DMS53 (cell line): ENCODE measurements at regions not wholly inside any gene's neighbourhood (a gene's known extent, or its start where the extent isn't known, plus 50 kb on each side); places are given as distances from the start of the nearest gene placed in this dataset.
"Not testable (repeated sequence)": the region's sequence is repeated elsewhere in the genome, so short reads cannot be mapped to it uniquely, and the experiment has no call there.

Experiments used
- DNase-seq: peaks from one replicate; lab custom pipeline; 2025; lab: John Stamatoyannopoulos, UW

GRCh38 chr6:125431971-125432370, 130.2 kb upstream of the HDDC2 start:
- DNase-seq, result no peak

GRCh38 chr6:125432963-125433362, 131.2 kb upstream of the HDDC2 start:
- DNase-seq, result no peak

- no peak for DNase-seq
Measured at GRCh38 chr6:125434760-125435159, 133.0 kb upstream of the HDDC2 start.

GRCh38 chr6:125439512-125439911, 137.7 kb upstream of the HDDC2 start:
- no peak for DNase-seq

- DNase-seq, result no peak
Measured at GRCh38 chr6:125444006-125444923, 142.5 kb upstream of the HDDC2 start.

GRCh38 chr6:125445054-125445453, 143.3 kb upstream of the HDDC2 start:
- no peak for DNase-seq

- DNase-seq, result no peak
Measured at GRCh38 chr6:125446011-125446410, 144.2 kb upstream of the HDDC2 start.

- DNase-seq, result no peak
Measured at GRCh38 chr6:125451750-125452149, 150.0 kb upstream of the HDDC2 start.

- DNase-seq, result peak; percentile 18
Measured at GRCh38 chr6:125453516-125453915, 151.7 kb upstream of the HDDC2 start.

- no peak for DNase-seq
Measured at GRCh38 chr6:125454351-125454750, 152.6 kb upstream of the HDDC2 start.

GRCh38 chr6:125458493-125458892, 156.7 kb upstream of the HDDC2 start:
- not testable (repeated sequence) for DNase-seq

GRCh38 chr6:125465332-125465731, 163.6 kb upstream of the HDDC2 start:
- DNase-seq, result not testable (repeated sequence)

GRCh38 chr6:125469915-125470314, 168.1 kb upstream of the HDDC2 start:
- DNase-seq, result no peak

- DNase-seq, result no peak
Measured at GRCh38 chr6:125471667-125472066, 169.9 kb upstream of the HDDC2 start.

- DNase-seq, result no peak
Measured at GRCh38 chr6:125474061-125474460, 172.3 kb upstream of the HDDC2 start.

- DNase-seq, result no peak
Measured at GRCh38 chr6:125477156-125477555, 175.4 kb upstream of the HDDC2 start.

- DNase-seq, result no peak
Measured at GRCh38 chr6:125477844-125478243, 176.1 kb upstream of the HDDC2 start.

GRCh38 chr6:125480146-125480545, 178.4 kb upstream of the HDDC2 start:
- no peak for DNase-seq

- DNase-seq, result no peak
Measured at GRCh38 chr6:125480571-125480970, 178.8 kb upstream of the HDDC2 start.

- no peak for DNase-seq
Measured at GRCh38 chr6:125481056-125481455, 179.3 kb upstream of the HDDC2 start.

GRCh38 chr6:125485757-125486156, 184.0 kb upstream of the HDDC2 start:
- no peak for DNase-seq

GRCh38 chr6:125486881-125487280, 185.1 kb upstream of the HDDC2 start:
- DNase-seq, result no peak

- DNase-seq, result no peak
Measured at GRCh38 chr6:125489579-125490285, 188.0 kb upstream of the HDDC2 start.
